ENCODE measurements at regions not wholly inside any gene's neighbourhood (a gene's known extent, or its start where the extent isn't known, plus 50 kb on each side); places are given as distances from the start of the nearest gene placed in this dataset.

GRCh38 chr6:102407886-102408741, 1014.6 kb downstream of the GRIK2 start (continued):
- no peak for TF ChIP-seq EGR1 (IDR thresholded peaks at IDR 0.05; ENCODE audit: borderline replicate concordance, low read depth, low read length)

Data from H1 (cell line).